Memory B cell (primary cell): ENCODE measurements at regions not wholly inside any gene's neighbourhood (a gene's known extent, or its start where the extent isn't known, plus 50 kb on each side); places are given as distances from the start of the nearest gene placed in this dataset.

Experiments
- ATAC-seq: fragments of 150-1000 bp; cut with Tn5 transposase; 2 replicates; pipeline ENCODE4 v1.10.0; 2021; ENCODE audit warnings: low read depth, mild to moderate bottlenecking, moderate library complexity
- DNase-seq, 2 donors: peaks; one replicate each; pipeline ENCODE4 v3.0.0; 2022; ENCODE audit warnings: low spot score in 2 of 2
- H3K27ac Mint-ChIP-seq: one replicate; pipeline ENCODE4 v1.8.0; 2022; ENCODE audit warnings: mild to moderate bottlenecking, moderate library complexity, mixed read lengths
- H3K27me3 Mint-ChIP-seq: one replicate; pipeline ENCODE4 v1.8.0; 2022; ENCODE audit warnings: mixed read lengths
- H3K36me3 Mint-ChIP-seq: one replicate; pipeline ENCODE4 v1.8.0; 2022; ENCODE audit warnings: mild to moderate bottlenecking, mixed read lengths
- H3K4me1 Mint-ChIP-seq: one replicate; pipeline ENCODE4 v1.8.0; 2022; ENCODE audit warnings: mixed read lengths
- H3K4me3 Mint-ChIP-seq: one replicate; pipeline ENCODE4 v1.8.0; 2022; ENCODE audit warnings: mild to moderate bottlenecking, moderate library complexity, mixed read lengths
- H3K9me3 Mint-ChIP-seq: one replicate; pipeline ENCODE4 v1.8.0; 2022; ENCODE audit warnings: mixed read lengths

DNA sequence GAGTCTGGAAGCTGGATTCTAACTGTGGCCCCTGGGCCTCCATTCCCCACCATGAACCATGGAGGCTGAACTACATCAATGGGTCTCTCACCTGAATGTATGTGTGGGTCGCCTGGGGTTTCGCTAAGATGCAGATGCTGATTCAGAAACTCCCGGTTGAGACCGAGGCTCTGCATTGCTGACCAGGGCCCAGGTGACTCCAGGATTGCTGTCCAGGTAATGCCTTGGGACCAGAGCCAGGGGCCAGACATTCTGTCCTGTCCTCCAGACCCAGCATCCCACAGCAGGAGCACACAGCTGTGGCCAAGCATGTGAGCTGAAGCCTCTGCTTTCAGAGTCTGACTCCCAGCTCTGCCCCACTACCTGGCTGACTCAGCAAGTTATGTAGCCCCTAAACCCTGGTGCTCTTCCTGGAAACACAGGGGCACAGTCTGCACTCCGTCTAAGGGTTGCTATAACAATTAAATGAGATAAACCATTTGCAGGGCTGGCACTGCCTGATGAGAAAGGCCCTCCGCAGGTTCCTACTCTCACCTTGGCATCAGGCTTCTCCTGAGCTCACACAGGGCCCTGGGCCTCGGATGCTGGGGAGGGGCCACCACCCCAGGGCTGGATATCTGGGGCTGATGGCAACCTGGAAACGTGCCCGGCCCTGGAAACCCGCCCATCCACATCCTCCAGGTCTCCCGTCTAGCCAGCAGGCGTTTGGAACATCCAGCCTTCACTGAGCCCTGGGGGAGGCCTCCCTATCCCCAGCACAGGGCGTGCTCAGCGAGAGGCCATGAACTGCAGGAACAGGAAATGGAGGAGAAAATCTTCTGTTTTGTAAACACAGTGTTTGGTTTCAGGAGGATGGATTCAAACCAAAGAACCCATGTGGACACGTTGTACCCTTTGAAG, 175.7 kb downstream of the DLL1 start:
- ATAC-seq (no peak), DNase-seq (no peak)
- Mint-ChIP-seq H3K27me3 (peaks cover 1% of the 10 kb centered on the region), H3K27ac (no peak overlapping the region), H3K9me3 (peaks cover 4% of the 10 kb centered on the region), H3K4me1 (no peaks in the 10 kb centered on the region), H3K4me3 (no peak overlapping the region), H3K36me3 (no peaks in the 10 kb centered on the region)

DNA sequence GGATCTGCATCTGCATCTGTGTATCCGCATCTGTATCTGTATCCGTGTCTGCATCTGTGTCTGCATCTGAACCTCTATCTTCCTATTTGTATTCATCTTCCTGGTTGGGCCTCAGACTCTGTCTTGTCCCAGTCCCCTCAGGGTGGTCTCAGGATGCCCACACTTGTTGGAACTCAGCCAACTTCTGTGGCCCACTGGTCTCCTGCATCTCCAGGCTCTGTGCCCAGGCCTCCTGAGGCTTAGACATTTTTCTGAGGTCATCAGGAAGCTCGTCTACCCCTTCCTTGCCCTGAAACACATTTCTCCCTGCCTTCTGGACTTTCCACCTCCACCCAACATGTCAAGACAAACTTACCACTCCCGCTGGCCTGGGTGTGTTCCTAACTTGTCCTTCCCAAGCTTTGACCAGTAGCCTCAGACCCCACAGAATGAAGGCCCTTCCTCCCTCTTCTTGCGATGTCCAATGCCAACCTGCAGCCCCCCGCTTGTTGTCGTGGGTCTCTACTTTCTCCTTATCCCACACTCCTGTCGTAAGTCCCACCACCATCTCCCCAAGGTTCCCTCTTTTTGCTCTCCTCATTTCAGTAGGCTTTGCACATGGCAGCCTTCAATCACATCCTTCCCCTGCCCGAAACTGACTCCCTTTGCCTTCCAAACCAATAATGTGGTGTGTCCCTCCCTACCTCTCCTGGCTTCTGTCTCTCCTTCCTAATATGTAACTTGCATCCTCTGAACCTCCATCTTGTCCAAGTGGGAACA, 176.5 kb downstream of the DLL1 start:
- H3K4me3 Mint-ChIP-seq = no peak overlapping the region
- no peaks in the 10 kb centered on the region for H3K36me3 Mint-ChIP-seq
- no peak overlapping the region for H3K27ac Mint-ChIP-seq
- H3K9me3 Mint-ChIP-seq = peaks cover 2% of the 10 kb centered on the region
- DNase-seq = no peak
- H3K4me1 Mint-ChIP-seq = no peaks in the 10 kb centered on the region
- no peak for ATAC-seq
- H3K27me3 Mint-ChIP-seq = peaks cover 1% of the 10 kb centered on the region

DNA sequence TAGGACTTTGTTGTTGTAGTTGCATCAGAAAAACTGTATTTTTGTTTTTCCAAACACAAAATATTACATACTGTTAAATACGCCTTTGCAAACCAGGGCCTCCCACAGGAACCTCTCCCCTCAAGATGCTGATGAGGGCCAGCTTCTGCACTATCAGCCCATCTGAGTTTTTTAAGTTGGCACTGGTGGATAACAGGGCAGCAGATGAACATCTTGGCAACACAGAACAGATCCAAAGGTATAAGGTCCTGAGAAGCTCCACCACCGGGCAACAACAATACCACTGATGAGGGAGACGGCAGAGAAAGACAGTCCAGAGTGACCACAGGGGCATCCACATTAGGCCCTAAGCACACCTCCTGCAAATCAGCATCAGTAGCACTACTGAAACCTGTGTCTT, 177.7 kb downstream of the DLL1 start:
- no peak overlapping the region for H3K27ac Mint-ChIP-seq
- H3K4me3 Mint-ChIP-seq = no peak overlapping the region
- H3K9me3 Mint-ChIP-seq = no peaks in the 10 kb centered on the region
- H3K27me3 Mint-ChIP-seq = peaks cover 7% of the 10 kb centered on the region
- DNase-seq (no peak), ATAC-seq (no peak)
- no peaks in the 10 kb centered on the region for H3K4me1 Mint-ChIP-seq
- H3K36me3 Mint-ChIP-seq = no peaks in the 10 kb centered on the region

DNA sequence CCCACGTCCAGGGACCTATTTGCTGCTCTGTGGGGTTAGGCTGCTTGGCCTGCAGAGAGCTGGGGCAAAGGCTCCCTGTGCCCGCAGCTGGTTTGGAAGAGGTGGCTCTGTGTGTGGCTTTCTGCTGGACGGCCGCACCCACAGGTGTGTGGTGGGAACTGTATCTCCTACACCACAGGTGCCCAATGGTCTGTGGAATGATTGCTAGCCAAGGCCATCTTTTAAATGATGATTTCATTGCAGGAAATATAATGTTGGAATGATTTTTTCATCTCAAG, 178.4 kb downstream of the DLL1 start:
- ATAC-seq (no peak), DNase-seq (no peak)
- no peak overlapping the region for H3K27ac Mint-ChIP-seq
- no peak overlapping the region for H3K4me3 Mint-ChIP-seq
- H3K36me3 Mint-ChIP-seq = no peaks in the 10 kb centered on the region
- H3K4me1 Mint-ChIP-seq = no peaks in the 10 kb centered on the region
- peaks cover 10% of the 10 kb centered on the region for H3K27me3 Mint-ChIP-seq
- no peaks in the 10 kb centered on the region for H3K9me3 Mint-ChIP-seq

DNA sequence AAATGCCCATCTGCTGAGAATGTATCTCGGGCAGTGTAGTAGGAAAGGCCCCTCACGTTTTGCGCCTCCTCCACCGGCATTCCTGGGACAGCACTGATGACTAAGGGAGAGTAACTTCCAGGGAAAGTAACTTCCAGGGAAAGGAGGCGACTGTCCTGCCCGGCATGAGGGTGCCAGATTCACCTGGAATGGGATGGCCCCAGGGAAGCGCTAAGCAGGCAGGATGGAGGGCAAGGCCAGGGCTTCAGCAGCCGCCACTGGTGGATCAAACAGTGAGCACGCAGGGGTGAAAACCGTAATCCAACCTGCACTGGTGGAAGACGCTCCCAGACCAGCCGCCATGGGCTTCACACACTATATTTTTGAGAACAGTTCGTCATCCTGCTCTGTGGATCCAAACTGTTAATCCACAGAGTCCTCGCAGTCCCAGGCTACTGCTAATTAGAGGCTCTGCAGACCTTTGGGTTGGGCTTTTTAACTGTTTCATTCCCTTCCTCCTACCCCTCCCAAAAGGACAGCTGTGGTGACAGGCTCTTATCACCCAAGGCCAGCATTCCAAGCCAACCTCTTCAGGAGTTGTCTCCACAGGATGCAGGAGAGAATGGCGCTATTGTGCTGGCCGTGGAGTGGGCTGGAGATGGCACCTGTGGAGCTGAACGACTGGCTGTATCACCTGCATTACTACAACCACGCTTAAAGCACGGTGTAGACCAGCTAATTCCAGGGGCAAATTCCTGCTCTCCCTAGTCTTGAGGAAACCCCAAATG, 178.9 kb downstream of the DLL1 start:
- DNase-seq = no peak
- no peak for ATAC-seq
- no peaks in the 10 kb centered on the region for H3K4me1 Mint-ChIP-seq
- no peak overlapping the region for H3K4me3 Mint-ChIP-seq
- H3K36me3 Mint-ChIP-seq = no peaks in the 10 kb centered on the region
- H3K27me3 Mint-ChIP-seq = peaks cover 10% of the 10 kb centered on the region
- no peak overlapping the region for H3K27ac Mint-ChIP-seq
- no peaks in the 10 kb centered on the region for H3K9me3 Mint-ChIP-seq

DNA sequence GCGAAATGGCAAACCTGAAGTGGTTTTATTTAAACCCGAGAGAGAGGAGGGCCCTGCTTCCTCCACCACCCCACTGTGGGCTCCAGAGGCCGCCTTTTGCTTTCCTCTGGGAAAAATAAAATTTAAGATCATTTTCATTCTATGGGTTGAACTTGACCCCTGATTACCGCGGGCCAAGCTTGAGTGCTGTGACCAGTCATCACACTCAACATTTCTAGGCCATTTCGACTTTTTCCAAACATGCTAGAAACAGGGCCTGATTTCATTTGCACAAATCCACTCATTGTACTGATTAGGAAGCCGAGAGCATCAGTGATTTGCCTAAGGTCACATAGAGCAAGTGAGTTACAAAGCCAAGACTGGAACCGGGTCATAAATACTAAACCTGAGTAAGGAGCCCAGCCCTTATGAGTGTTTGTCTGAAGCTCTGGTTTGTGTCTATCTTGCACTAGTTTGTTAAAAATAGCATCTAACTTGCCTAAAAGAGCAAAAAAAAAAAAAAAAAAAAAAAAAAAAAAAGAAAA, 179.7 kb downstream of the DLL1 start:
- Mint-ChIP-seq H3K27ac (no peak overlapping the region), H3K4me3 (no peak overlapping the region), H3K27me3 (peaks cover 12% of the 10 kb centered on the region), H3K4me1 (no peaks in the 10 kb centered on the region), H3K36me3 (no peaks in the 10 kb centered on the region), H3K9me3 (no peaks in the 10 kb centered on the region)
- ATAC-seq (no peak), DNase-seq (no peak)

DNA sequence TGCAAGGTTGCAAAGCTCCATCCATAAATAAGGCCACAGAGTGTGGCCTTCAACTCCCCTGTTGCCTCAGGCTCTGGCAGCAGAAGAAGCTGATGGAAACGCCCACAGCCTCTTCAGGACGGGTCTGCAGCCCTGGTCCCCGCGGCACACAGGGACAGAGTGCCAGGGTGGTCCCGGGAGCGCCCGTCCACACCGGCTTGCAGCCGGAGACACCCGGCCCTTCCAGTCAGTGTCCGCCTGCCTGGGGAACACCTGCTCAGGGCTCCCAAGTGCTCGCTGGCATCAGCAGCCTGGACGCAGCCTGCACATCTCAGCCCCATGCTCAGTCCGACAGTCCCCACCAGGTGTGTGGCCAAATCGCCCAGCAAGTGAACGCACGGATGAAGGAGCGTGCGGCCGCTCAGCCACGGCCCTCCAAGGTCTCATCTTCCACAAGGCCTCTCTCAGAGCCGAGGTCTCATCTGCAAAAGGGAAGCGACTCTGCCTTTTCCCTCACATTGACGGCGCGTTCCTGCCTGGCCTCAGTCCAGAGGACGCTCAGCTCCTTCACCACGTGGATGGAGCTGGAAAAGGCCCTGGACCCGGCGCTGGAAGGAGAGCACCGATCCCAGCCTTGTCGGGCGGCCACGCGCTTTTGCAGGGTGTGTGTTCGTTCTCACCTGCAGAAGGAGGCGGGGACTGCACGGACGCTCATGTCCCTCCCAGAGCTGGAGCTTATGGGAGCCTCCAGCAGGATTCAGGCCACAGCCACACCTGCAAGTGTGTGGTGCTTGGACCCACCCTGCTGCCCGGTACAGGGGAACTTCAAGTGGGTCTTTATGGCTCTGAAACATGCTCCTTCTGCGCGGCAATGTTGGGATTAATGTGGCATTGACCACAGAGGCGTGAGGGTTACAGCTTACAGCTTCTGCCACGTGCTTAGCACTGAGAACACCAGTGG, 180.4 kb downstream of the DLL1 start:
- Mint-ChIP-seq H3K9me3 (peaks cover 1% of the 10 kb centered on the region), H3K4me1 (no peaks in the 10 kb centered on the region), H3K27ac (no peak overlapping the region), H3K4me3 (no peak overlapping the region), H3K36me3 (no peaks in the 10 kb centered on the region), H3K27me3 (peaks cover 11% of the 10 kb centered on the region)
- ATAC-seq (no peak), DNase-seq (no peak)

DNA sequence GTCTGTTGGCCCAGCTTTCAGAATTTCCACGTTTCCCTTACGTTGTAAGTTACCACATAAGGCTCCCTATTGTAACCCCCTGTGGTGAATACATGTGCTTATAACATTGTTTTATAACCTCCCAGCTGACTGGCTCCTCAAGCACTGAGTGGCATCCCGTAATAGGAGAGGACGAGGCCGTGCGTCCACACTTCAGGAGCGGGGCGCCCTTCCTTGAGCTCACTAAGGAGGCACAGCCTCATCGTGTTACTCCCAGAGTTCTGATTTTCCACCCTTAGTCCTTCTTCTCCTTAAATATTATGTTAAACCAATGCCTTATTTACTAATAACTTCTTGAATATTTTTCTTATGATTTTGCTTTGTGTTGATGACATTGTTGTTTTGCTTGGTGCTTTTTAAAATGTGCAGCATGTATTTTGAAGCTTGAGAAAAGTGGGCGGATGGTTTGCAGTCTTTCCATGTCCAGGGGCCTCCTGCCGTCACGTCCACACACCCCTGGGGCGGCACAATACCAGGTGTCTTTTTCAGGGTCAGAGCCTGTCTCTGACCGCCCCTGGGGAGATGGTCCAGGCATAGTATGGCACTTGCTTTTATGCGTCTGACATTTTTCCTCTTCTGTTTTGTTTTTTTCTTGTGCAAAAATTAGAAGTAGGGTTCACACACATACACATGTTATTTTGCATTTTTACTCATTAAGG, 181.8 kb downstream of the DLL1 start:
- peaks cover 5% of the 10 kb centered on the region for H3K9me3 Mint-ChIP-seq
- no peak overlapping the region for H3K4me3 Mint-ChIP-seq
- no peak for ATAC-seq
- H3K27ac Mint-ChIP-seq = no peak overlapping the region
- H3K27me3 Mint-ChIP-seq = peaks cover 11% of the 10 kb centered on the region
- H3K4me1 Mint-ChIP-seq = no peaks in the 10 kb centered on the region
- H3K36me3 Mint-ChIP-seq = no peaks in the 10 kb centered on the region
- no peak for DNase-seq

DNA sequence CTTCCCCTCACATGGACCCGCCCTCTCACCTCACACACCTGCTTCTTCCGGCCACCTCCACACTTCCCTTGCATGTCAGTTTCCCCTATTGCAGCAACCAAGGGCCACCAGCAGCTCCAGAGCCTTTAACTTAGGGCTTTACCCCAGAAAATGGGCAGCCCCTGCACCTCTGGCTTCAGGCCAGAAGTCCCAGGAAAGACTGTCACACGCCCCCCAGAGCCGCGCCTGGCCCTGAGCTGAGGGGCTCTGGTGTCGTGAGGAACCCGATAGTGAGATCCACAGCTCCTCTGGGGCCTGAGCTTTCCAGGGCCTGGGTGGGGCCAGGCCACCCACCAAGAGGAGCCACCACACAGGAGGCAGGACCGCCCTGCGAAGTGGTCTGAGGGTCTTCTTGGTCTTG, 182.4 kb downstream of the DLL1 start:
- ATAC-seq (no peak), DNase-seq (no peak)
- Mint-ChIP-seq H3K36me3 (no peaks in the 10 kb centered on the region), H3K4me3 (no peak overlapping the region), H3K9me3 (peaks cover 5% of the 10 kb centered on the region), H3K27ac (no peak overlapping the region), H3K27me3 (peaks cover 11% of the 10 kb centered on the region), H3K4me1 (no peaks in the 10 kb centered on the region)

DNA sequence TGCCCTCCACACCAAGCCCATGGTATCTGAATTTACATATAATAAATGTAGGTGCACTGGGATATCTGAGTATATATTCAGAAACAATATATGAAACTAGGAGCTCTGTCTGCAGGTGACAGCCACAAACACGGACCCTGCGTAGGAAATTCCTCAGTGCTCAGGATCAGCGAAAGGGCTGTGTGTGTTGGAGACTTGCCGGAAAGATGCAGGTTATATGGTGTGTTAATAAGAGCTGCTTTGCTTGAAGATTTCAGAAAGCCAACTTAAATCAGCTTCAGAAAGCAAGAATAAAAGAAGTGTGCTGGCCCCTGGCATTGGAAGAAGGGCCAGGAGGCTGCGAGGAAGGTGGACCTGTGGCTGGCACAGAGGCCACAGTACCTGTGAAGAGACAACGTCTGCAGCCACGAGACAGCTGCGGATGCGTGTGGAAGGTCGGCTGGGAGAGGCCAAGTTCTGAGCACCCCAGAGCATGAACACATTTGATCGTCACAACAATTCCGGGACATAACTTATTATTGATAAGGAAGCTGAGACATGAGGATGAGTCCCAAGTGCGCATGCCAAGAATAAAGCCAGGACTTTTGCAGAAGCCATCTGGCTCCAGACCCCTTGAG, 183.2 kb downstream of the DLL1 start:
- Mint-ChIP-seq H3K9me3 (peaks cover 5% of the 10 kb centered on the region), H3K4me1 (no peaks in the 10 kb centered on the region), H3K36me3 (no peaks in the 10 kb centered on the region), H3K27me3 (peaks cover 11% of the 10 kb centered on the region), H3K4me3 (no peak overlapping the region), H3K27ac (no peak overlapping the region)
- no peak for DNase-seq
- ATAC-seq = no peak

DNA sequence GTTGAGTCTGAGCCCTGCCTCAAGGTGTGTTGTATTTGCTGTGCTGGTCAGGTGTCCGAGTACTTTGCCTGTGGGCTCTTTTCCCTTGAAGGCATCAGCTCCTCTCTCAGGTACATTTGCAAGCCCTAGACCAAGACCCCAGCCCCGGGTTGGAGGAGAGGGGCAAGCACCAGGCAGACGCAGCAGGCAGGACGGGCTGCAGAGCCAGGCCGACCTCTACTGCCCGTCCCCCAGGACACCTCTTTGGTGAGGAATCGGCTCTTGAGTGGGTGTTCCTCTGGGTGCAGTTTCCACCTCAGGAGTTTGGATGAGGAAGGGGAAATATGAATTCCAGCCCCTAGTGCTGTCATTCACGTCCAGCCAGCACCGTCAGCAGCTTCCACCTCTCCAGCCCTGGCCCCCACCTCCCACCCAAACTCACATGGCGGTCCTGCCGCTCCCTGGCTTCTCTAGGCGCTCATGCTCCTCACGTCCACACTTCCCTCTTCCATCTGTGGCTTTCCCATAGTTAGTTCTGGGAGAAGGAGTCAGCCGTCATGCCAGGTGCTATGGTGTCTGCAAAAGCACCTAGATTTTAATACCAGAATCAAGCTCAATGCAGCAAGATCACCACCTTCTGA, 183.9 kb downstream of the DLL1 start:
- DNase-seq (no peak), ATAC-seq (no peak)
- Mint-ChIP-seq H3K27me3 (peaks cover 11% of the 10 kb centered on the region), H3K4me3 (no peak overlapping the region), H3K4me1 (no peaks in the 10 kb centered on the region), H3K36me3 (no peaks in the 10 kb centered on the region), H3K9me3 (peaks cover 5% of the 10 kb centered on the region), H3K27ac (no peak overlapping the region)
